Daoy (cell line): ENCODE measurements at regions not wholly inside any gene's neighbourhood (a gene's known extent, or its start where the extent isn't known, plus 50 kb on each side); places are given as distances from the start of the nearest gene placed in this dataset.
"Not testable (repeated sequence)": the region's sequence is repeated elsewhere in the genome, so short reads cannot be mapped to it uniquely, and the experiment has no call there.

ENCODE experiments used
- DNase-seq: peaks from one replicate; pipeline ENCODE4 v3.0.0-alpha.2; 2015; ENCODE audit warnings: low read depth

- DNase-seq: not testable (repeated sequence)
Measured at GRCh38 chr16:88164196-88165039, 213.2 kb downstream of the BANP start.

GRCh38 chr16:88165040-88165544, 213.9 kb downstream of the BANP start:
- not testable (repeated sequence) for DNase-seq

GRCh38 chr16:88165683-88166082, 214.4 kb downstream of the BANP start:
- not testable (repeated sequence) for DNase-seq

- not testable (repeated sequence) for DNase-seq
Measured at GRCh38 chr16:88166209-88166773, 215.1 kb downstream of the BANP start.

- DNase-seq: not testable (repeated sequence)
Measured at GRCh38 chr16:88167798-88168556, 214.8 kb upstream of the ZNF469 start.

- DNase-seq: not testable (repeated sequence)
Measured at GRCh38 chr16:88168557-88168949, 214.2 kb upstream of the ZNF469 start.

- DNase-seq: not testable (repeated sequence)
Measured at GRCh38 chr16:88169136-88169830, 213.5 kb upstream of the ZNF469 start.

GRCh38 chr16:88169831-88170165, 213.0 kb upstream of the ZNF469 start:
- DNase-seq: not testable (repeated sequence)

- no peak for DNase-seq
Measured at GRCh38 chr16:88170528-88170991, 212.2 kb upstream of the ZNF469 start.

- not testable (repeated sequence) for DNase-seq
Measured at GRCh38 chr16:88171126-88171525, 211.6 kb upstream of the ZNF469 start.

- DNase-seq: not testable (repeated sequence)
Measured at GRCh38 chr16:88176184-88176583, 206.6 kb upstream of the ZNF469 start.

GRCh38 chr16:88176591-88177180, 206.1 kb upstream of the ZNF469 start:
- DNase-seq: not testable (repeated sequence)

- DNase-seq: not testable (repeated sequence)
Measured at GRCh38 chr16:88178251-88178650, 204.5 kb upstream of the ZNF469 start.

- DNase-seq: not testable (repeated sequence)
Measured at GRCh38 chr16:88178896-88179295, 203.9 kb upstream of the ZNF469 start.

GRCh38 chr16:88182967-88183881, 199.5 kb upstream of the ZNF469 start:
- peak; percentile 26 for DNase-seq

GRCh38 chr16:88184053-88184452, 198.7 kb upstream of the ZNF469 start:
- DNase-seq: not testable (repeated sequence)

GRCh38 chr16:88184566-88185355, 198.0 kb upstream of the ZNF469 start:
- not testable (repeated sequence) for DNase-seq

- DNase-seq: not testable (repeated sequence)
Measured at GRCh38 chr16:88185406-88185805, 197.4 kb upstream of the ZNF469 start.
